Medulla oblongata (tissue), 1 donor: ENCODE measurements at regions not wholly inside any gene's neighbourhood (a gene's known extent, or its start where the extent isn't known, plus 50 kb on each side); places are given as distances from the start of the nearest gene placed in this dataset.
A peak's percentile ranks its signal among the peaks of the same experiment; 100 is the strongest.

Source experiments
- DNase-seq: peaks from one replicate; pipeline ENCODE4 v3.0.0-alpha.2; 2015; ENCODE audit errors: extremely low spot score

DNA sequence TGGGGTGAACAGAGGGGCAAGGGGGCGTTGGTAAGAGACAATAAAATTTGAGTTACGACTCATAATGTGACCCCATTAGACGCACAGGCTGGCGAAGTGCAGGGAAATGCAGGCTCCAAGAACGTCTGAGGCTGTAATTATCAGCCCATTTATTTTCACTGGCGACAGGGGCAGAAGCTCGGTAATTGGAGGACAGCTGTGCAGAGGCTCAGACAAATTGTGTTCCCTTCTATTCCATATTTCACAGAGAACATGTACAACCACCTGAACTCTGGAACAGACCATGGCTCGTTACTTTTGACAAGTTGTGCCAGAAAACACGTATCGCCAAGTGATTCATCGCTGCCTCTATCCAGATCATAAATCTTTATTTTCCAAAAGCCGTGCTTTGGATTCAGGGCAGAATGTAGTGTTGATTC, 137.3 kb upstream of the FRMD4A start:
- DNase-seq, result no peak

DNA sequence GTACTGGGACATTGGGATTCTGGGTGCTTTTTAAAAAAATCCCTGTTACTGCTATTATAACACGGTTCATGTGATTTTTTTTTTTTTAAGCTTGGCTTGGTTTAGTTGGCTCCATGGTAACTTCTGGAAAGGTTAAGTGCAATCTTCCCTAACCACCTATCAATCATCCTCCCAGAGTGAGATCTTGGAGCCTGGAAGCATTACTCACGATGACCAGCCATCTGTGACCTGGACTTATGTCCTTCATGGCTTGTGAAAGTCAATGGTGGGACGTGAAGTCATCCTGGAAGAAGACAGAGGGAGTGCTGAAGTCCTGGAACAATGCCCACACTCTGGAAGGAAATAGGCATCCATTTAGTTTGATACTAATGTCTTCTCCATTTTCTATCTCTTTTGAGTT, 135.5 kb upstream of the FRMD4A start:
- DNase-seq, result no peak

DNA sequence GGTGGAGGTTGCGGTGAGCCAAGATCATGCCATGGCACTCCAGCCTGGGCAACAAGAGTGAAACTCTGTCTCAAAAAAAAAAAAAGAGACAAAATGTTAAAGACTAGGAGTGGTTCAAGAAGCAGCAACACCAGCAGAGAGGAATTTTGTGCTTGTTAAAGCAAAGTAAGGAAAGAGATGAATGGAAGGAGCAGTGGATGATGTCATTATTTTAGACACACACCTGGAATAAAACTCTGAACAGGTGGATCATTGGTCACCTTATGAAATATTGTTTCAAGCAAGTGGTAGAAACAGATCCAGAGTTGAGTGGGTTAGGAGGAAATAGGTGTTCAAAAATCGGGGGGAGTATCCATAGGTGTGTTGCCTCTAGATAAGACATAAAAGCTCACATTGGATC, 129.7 kb upstream of the FRMD4A start:
- DNase-seq, result no peak

DNA sequence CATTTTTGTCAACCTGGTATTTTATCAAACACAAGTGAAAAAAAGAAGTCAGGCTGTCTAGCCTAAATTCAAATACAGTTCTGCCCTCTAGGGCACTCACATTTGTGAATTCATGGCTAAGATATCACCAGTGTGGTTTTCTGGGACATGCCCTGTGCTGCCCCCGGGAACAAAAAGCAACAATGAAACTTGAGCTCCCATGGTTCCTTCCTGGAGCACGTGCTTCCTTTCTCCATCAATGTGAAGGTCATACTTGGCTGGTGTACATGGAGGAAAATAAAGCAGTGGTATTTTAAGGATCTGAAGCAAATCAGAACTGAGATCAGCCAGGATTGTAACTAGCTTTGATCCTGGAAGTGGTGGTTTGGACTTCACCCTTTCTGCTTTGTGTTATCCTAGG, 128.9 kb upstream of the FRMD4A start:
- no peak for DNase-seq

DNA sequence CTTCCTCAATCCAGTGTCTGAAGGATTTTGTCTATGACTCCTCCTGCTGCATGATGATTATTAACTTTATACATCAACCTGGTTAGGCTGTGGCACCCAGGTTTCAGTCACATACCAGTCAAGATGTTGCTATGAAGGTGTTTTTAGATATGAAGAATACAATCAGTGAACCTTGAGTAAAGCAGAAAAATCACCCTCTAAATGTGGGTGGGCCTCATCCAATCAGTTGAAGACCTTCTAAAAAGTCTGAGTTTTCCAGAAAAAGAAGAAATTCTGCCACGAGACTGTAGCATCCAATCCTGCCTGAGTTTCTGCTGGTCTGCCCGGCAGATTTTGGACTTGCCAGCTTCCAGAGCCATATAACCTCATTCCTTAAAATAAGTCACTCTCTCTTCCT, 126.1 kb upstream of the FRMD4A start:
- DNase-seq, result no peak

DNA sequence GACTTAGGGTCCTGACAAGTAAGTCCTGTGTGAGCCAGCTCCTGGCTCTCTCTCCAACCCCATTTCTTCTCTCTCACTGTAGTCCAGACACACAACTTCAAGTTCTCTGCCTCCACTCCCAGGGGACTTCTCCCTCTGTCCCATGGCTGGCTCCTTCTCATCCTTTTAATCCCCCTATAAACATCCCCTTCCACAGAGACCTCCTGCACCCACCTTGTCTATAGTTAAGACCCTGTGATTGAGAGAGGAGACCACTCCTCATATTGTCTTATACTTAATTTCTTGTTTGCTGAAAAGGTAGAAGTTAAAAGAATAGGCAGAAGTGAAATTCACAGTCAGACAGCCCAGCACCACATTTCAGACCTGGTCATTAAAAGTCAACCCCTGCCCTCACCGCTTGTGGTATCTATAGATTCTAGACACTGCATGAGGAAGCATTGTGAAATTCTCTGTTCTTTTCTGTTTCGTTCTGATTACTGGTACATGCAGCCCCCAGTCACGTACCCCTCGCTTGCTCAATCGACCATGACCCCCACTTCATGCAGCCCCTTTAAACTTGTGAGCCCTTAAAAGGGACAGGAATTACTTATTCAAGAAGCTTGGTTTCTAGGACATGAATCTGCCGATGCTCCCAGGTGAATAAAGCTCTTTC, 125.6 kb upstream of the FRMD4A start:
- peak; percentile 14 for DNase-seq

DNA sequence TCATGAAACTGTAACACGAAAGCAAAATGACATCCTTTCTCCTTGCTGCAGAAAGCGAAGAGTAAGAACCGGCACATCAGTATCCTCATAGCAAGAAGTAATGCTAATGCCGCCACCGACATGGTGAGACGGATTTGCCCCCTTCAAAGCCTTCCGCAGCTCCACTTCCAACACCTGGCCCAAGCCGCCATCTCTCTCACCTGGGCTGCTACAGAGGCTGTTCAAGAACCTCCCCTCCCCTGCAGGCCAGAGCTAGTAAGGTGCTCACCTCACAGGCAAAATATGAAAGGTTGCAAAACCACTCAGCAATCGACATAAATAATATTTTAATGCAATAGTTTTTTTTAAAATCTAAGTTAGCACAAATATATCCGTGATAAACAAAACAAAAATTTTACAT, 123.9 kb upstream of the FRMD4A start:
- DNase-seq, result no peak

DNA sequence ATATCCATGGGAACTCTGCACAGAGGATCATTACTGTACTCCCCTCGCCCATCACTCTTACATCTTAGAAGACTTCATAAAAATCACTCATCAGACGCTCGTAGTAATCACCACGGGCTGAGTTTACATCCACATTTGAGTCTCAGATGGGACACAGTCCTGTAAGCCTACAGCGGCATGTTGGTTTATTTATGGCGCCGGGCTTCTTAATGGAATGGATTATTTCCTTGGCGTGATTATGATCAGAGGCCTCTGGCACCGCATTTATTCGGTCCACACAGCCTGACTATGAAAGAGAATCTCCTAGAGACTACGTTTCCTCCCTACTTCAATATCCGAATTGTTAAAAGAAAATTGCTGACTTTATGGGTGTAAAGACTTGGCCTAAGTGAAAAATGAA, 123.5 kb upstream of the FRMD4A start:
- no peak for DNase-seq

DNA sequence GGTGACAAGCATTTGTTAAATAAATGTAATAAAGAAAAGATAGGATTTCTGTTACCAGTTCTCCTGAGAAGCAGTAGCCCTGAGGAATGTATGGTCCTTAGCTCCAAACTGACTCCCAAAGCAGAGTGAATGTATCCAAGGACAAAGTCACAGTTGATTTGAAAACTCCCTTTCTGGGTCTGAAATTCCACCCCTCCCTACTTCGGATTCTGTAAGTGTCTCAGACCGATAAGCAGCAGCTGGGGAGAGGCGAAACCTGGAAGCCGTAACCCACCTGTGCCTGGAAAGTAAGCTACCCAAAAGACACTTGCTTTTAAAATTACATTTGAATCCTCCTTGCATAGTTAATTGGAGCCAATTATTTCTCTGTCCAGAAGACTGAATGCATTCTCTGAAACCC, 122.9 kb upstream of the FRMD4A start:
- no peak for DNase-seq

DNA sequence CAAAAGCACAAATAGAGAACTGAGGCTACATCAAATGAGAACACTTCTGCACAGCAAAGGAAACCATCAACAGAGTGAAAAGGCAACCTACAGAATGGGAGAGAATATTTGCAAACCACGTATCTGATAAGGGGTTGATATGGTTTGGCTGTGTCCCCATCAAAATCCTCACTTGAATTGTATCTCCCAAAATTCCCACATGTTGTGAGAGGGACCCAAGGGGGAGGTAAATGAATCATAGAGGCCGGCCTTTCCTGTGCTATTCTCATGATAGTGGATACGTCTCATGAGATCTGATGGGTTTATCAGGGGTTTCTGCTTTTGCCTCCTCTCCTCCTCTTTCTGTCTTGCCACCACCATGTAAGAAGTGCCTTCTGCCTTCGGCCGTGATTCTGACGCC, 120.6 kb upstream of the FRMD4A start:
- DNase-seq, result no peak

DNA sequence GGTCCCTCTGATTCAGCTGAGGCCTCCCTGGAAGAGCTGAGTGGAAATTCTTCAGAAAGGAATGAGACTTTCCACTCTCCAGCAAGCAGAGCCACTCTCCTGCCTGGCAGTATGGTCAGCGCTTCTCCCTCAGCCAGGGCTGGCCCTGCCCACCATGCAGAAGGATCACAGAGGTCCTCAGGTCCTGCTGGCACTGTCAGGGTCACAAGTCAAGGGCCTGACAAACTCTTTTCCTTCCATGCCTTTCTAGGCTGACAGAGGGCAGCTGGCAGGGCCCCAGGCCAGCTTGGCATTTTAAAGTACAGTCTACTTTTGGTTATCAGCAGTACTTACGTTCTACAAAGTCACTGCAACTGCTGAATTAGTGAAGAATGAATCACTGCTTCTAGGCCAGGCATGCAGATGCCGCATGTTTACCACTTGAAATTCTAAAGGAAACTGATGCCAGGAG, 119.3 kb upstream of the FRMD4A start:
- no peak for DNase-seq

DNA sequence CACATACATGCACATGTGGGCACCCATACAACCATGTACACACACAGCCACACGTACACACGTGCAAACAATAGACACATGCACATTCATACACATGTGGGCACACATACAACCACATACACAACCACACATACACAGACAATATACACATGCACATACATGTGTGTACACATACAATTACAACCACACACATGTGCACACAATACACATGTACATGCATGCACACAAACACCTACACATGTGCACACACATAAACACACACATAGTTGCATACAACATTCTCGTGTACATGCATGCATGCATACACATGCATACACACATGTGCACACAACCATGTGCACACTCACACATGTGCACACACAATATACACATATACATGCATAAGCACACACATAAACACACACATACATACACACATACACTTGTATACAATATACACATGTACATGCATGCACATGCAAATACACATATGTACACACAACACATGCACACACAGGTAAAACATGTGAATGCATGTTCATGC, 118.6 kb upstream of the FRMD4A start:
- DNase-seq, result no peak

DNA sequence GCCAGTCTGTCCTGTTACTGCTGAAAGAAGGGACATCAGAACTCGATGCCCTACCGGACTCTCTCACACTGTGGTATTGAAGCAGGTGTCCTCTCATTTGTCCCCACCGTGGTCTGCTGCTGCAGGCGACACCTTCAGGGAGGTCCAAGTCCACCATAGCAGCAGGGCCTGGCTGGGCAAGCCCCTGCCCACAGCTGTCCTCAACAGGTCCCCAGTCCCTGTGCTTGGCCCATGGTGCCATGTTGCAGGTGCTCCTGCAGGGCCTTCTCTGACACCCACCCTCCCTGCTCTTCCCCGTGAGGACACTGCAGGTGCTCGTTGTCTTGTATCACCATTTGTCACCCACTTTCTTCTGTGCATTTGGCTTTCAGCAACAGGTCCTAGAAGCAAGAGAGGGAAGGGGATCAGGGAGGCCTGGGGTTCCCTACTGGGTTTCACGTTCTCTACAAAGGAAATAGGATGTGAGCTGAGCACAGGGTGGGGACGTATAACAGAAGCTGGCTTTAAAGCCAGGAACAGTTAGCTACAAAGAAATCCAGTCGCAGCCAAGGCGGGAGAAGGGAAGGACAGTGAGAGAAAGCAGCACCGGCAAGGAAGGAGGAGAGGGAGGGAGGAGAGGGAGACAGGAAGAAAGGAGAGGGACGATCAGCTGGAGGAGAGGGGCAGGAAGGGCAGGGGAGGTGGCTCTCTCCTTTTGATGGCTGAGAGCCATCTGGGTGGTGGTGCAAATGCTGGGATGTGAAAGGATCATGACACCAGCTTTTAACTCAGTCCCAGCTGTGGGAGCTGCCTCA, 117.7 kb upstream of the FRMD4A start:
- DNase-seq, result no peak

DNA sequence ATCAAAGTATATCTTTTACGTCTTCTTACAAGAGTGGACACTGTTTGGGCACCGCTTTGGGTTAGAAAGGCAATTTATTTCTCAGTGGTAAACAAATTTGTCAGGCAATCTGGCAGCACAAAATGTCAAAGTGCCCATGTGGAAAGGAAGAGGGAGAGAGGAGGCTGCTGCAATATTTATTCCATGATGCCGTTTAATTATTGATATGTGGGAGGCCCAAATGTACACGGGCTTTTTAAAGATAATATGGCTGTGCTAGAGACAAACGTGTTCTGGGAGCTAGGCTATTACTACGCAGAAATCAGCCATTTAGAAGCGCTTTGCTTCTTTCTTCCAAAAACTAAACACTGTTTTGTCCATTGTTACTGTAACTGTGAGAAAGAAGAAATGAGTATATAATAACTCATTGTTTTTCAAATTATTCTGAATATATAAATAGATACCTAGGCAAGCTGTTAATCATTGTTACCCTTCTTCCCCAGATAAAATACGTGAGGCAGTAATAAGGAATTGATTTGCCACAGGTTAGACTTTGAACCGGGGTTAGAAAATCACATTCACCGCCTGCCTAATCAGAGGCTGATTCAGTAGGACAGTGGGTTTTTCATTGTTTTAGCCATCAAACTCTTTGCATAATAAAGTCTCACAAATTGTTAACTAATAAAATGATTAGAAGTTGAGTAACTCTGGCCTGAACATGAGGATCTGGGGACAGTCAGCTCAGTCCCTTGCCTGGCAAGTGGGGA, 116.5 kb upstream of the FRMD4A start:
- no peak for DNase-seq

DNA sequence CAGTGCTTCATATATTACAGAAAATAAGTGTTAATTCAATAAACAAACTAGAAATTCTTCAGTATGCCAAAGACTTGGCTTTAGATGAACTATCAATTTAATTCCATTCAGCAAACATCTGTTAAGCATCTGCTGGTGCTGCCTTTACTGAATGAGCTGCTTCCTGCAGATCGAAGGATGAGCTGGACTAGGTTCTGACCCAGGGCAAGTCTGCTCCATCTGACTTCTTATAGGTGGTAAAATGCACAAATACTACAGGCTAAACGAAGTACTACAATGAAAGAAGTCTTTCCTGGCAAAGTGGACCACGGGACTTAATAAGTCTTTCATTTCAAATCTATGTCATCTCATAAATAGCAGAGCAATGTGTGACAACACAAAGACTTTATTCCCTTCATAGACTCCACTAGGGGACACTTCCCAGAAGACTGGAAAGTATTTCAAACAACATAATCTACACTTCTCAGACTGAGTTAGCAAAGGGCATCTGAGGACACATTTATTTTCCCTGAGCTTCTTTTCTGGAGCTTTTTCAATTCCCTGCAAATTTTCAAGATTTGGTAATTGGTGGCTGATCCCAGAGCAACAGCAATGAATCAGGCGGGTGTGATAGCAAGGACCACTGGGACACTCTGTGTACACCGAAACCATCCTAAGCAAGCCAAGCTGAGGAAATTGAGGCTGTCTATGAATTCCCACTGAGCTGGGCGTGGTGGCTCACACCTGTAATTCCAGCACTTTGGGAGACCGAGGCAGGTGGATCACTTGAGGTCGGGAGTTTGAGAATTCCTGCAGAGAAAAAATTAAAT, 108.9 kb upstream of the FRMD4A start:
- no peak for DNase-seq

DNA sequence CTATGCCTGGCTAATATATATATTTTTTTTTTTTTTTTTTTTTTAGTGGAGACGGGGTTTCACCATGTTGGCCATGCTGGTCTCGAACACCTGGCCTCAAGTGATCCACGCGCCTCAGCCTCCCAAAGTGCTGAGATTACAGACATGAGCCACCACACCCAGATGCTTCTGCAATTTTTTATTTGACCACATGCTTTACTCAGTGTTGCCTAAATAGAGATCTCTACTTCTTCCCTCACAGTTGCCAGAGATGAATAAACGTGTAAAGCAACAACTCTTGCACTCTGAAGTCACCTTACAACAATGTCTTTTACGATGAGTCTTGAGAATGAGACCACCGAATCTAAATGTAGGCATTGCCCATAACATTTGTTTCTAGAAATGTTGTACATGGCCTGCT, 107.9 kb upstream of the FRMD4A start:
- DNase-seq, result no peak

DNA sequence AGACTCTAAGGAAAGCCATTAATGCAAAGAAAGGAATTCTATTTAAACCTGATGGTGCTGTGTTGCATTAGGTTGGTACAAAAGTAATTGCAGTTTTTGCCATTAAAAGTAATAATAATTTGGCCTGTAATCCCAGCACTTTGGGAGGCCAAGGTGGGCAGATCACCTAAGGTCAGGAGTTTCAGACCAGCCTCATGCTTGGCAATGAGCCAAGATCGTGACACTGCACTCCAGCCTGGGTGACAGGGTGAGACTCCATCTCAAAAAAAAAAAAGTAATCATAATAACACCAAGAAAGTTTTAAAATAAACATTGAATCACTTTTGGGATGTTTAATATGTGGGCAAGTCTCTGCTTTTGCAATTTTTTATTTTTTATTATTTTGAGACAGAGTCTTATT, 107.3 kb upstream of the FRMD4A start:
- DNase-seq, result no peak

DNA sequence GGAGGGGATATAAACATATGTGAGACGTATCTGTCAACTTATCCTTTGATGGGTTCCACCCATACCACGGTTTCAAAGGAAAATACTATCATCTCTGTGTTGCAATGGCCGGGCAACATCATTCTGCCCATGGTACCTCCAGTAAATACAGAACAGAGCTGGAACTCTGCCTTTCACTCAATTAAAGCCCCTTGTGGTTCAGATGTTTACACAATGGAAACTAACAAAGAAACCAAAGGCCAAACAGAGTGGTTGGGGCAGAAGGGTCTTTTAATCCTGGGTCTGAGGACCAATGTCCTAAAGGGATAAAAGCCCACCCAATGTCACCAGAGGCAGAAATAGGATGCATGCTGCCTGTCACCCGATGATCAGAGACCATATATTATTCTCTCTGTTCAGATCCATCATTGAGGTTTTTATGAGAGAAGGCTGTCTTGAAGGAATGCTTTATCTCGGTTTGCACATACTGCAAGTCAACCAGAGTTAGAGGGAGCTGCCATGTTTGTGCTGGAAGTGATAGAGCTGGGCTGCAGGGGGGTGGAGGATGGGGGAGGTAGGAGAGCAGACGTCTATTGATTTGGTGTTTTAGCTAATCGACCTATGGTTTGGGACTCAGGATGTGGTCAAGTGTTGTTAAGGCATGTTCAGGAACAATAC, 105.4 kb upstream of the FRMD4A start:
- DNase-seq, result no peak

DNA sequence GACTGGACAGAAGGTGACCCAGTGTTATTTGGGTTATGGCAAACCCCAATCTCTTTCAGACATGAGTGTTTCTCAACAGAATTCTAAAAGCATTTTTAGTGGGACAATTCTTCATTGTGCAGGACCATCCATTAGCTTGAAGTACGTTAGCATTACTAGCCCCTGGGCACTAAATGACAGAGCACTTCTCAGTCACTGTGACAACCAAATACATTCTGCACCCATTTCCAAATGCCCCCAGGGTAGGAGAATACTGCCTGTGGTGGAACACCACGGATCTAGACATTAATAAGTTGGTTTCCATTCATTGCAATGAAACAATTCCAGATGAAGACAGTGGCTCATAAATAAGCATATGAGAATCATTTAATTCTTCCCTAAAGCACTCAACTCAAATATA, 102.4 kb upstream of the FRMD4A start:
- DNase-seq, result no peak

DNA sequence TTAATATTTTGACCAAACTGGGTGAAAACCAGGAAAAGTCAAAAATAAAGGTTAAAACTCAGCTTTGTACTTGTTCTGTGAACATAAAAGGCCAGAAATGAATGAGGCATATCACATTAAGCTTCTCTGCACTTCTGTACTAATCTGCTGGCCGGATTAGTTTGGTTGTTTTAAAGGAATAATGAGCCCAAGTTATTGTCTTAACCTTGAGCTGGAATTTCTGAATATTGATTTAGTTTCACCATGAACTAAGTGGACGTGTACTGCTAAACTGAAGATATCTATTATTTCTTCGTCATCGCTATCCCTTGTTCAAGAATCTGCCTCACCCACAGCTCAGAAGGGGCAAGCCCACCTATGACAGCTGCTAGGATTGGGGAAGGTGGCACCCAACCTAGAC, 101.1 kb upstream of the FRMD4A start:
- no peak for DNase-seq

DNA sequence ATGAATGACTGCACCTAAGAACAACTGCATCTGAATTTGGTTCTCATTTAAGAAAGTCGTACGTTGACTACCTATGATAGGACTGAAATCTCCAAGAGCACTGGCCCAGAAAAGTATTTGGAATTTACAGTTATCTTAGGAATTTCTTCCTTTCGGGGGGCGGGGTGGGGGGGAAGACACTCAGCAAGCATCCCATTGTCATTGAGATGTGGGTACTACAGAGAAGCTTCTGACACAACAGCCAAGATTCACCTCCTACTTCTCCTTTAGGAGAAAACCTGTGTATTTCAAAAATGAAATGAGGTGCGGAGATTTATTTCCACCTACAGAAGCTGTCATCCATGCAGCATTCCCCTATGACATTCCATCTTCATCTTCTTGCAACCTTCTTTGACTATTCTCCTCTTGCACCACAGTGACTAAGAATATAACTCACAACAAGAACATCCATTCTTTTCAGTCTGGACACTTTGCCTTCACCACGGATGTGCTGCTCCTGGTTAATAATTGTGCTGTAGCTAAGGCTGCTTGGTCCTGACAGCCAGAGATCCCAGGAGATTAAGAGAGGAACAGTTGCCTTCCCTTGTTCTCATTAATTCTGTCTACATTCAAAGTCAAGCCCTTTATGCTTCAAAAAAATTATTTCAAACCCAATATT, 98.4 kb upstream of the FRMD4A start:
- no peak for DNase-seq
